Stimulated activated naive CD4-positive, alpha-beta T cell (primary cell): ENCODE measurements at regions not wholly inside any gene's neighbourhood (a gene's known extent, or its start where the extent isn't known, plus 50 kb on each side); places are given as distances from the start of the nearest gene placed in this dataset.

Source experiments
- DNase-seq, 6 experiments: peaks; one replicate each; lab custom pipeline; 2025; lab: John Stamatoyannopoulos, UW

DNA sequence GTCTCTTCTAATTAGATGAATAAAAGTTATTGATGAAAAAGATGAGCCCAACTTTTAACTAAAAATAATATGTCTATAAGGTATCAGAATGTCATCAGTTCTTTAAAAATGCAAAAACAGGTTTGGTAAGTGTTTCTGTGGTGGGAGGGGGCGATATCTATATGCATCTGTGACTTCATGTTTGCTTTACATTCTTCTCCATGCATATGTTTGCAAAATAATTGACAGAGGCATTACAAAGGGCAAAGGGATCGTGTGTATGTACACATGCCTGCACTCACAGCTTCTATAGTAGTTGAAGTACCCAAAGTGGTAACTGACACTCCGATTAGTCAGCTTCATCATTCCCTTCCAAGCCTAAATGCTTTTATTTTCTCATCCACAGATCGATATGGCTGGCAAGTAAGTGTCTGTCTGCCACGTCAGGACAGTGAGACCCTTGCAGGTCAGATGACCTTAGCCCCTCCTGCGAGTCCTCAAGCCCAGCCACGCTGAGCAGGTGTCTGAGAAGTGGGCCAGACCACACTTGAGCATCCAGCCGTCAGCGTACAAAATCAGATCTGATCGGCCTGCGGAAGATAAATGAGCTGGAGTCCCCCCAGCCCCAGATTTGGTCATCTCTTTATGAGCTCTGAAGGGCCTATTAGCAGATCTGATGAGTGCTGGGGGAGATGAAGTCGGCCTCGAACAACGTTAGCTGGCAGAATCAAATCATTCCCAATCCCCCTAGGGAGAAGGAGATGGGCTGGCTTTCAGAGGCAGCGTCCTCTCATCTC is 369.1 kb downstream of the MAFB start:
- no peak for DNase-seq

DNA sequence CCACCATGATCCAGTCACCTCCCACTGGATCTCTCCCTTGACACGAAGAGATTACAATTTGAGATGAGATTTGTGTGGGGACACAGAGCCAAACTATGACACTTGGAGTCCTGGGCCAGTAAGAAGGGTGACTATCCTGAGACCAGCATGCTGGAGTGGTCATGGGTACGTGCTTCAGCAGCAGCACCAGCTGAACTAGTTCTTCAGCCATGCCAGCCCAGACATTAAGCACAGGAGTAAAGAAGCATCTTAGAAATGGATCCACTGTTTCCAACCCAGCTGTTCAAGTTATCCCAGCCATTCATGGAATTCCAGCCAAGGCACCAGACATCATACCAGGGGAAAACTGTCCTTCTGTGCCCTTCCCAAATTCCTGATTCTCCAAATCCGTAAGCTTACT is 370.0 kb downstream of the MAFB start:
- DNase-seq = no peak

DNA sequence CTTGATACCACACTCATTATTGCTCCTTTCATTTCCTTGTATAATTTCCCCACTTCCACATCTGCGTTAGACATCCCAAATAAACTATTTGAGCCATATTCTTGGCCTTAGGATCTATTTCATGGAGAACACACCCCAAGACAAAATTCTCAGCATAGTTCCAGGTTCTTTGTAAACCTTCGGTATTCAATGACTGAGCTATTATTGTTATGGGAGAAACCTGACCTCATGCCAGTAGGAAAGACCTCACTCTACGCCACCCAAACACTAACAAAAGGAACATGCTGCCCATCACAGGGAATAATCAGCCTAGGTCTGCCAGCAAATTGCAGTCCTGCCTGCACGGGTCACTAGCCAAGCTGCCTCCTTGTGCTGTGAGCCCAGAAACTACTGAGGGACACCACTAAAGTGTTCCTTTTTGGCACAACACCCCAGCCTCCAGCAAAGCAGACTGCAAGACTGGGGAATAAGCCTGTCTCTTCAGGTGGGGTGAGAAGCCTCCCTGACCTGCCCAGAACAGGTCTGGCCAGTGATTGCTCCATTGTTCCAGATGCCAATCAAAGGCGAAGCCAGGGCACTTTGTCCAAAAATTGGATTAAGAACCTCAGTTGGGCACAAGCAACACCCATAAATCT is 371.8 kb downstream of the MAFB start:
- no peak for DNase-seq

DNA sequence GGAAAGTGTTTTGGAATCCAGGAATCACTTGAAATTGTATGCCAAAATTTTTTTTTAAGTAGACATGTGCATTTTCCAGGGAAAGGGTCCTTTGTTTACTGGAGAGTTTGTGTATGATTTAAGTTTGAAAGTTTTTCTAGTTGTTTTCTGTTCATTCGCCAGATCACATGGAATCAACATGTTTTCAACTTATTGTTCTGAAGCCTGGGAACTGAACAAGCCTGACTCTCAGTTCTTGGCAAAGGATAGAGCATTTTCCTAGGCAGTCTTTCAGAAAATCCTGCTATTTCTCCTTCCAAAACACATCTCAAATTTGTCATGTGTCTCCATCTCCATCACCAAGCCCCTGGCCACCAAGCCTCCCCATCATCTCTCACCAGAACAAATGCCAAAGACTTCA is 374.8 kb downstream of the MAFB start:
- DNase-seq = no peak

DNA sequence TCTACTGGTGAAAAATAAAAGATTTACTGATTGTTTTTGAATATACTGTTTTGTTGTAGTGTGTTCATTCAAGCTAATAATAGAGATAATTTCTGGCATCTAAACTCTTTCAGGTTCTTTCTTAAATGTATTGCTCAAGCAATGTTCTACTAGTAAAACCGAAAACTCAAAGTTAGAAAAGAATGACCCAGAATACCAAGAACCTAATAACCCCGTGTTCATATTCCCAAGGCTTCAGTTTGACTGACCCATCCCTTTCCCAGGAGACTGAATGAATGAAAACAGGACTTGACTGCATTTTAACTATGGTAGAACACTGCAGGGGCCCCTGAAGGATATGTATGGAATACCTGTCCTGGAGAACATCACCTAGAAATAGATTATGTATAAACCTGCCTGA is 375.3 kb downstream of the MAFB start:
- no peak for DNase-seq

DNA sequence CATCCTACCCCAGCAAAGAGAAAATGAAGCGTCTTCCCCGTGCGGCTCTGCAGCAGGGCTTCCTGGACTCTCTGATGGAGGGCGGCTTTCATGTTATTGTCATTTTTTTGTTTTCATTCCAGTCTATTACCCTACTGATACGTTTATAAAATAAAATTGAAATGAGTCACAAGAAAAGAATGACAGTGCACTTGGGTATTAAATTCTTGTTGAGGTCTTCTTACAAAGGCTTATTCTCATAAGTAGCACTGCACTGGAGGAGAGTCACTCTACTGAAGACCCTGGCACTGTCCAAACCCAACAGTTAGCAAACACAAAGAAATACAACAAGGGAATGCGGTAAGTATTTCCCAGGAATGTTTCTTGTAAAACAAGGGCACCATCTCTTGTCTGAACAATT is 379.3 kb downstream of the MAFB start:
- no peak for DNase-seq

DNA sequence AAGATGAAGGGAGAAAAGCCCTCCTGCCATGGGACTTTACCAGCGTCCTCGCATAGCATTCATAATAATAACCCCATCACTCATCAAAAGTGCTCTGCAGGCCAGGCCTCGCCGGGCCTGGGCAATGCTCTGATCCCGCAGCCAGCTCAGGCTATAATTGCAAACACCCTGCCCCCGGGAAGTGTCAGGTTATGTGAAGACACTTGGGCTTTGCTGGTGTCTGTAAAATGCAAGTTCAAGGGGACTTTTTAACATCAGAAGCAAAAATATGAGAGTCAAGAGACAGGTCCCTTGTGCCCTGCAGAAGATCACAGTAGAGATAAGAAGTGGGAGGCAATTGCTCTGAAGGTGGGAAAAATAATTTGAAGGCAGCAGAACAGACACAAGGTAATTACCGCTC is 381.0 kb downstream of the MAFB start:
- no peak for DNase-seq

DNA sequence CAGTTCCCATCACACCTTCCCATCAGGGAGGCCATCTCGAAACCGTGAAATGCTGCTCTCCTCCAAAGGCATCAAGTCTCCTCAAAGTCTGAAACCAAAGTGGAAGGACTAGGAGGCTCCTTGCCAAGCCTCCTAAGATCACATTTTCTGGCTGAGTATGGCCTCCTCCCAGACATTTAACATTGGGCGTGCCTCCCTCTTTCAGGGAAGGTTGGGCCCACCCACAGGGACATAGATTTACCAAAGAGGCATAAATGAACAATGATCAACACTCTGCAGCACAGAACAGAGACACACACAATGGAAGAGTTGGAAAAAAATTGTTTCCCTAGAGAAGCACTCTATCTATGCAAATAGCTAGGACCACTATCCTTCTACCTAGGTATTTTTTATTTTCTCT is 381.8 kb downstream of the MAFB start:
- DNase-seq = no peak

DNA sequence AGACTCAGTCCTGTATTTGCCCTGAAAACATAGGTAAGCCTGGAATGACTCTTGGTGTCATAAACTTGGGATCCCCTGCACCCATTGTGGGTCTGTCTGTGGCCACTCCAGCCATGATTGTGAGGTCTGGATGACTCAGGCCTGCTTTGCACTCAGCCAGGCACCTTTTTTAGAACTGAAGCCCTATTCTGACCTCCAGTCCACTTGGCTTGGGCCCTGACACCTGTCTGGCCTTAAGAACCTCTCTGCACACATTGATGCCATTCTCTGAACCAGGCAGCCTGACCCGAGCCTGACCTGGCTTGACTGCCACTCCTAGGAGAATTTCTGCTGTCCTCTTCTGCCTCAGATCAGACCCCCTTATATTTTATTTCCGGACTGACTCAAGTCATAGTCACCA is 383.7 kb downstream of the MAFB start:
- no peak for DNase-seq

DNA sequence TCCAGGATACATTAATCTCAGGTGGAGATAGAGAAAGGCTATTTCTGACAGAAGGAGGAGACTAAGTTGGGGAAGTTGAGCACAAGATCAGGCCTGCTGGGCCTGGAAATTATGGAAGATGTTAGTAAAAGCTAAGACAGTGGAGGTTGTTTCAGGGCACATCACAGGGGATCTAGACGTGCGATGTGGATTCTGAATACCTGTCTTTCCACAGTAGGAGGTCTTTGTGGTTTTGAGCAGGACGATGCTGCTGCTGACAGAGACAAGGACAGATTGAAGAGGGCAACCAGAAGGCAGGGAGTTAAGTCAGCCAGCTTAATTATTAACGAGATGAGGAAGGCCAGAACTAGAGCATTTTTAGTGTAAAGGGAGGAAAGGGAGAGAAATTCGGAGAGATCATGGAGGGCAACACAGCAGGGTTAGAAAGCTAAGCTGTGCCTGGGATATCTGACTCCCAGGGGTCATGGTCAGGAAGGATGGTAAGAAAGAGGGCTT is 384.9 kb downstream of the MAFB start:
- no peak for DNase-seq

DNA sequence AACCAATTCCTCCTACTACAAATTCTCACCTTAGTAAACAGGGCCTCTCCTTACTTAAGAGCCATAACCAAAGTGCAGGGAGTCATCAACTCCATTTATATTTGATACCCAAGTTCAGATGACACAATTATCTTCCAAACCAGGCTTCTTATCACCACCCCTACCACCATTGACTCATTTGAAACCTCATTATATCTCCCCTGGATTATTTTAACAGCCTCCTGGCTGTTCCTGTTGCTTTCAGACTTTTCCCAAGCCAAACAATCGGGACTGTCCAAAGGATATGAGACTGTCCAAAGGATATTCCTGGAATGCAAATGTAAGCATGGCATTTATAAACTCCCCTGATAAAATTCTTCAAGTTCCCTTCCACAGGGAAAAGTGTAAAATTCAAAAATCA is 394.3 kb downstream of the MAFB start:
- DNase-seq = no peak

DNA sequence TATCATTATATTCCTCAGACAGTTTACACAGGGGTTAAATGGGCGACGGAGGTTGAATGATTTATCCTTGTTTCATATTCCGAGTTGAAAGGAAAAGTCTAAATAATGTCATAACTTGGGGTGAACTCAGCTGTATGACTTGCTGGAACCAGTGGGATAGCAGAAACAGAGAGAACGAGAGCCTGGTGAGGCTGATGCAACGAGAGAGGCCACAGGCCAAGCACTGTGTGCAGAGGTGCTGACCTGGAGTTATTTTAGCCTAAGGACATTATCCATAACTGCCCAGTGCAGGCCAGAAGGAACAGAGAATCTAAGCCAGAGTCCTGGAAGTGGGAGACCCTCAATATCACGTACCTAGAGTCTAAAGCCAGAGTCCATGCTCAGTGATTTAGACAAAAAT is 394.9 kb downstream of the MAFB start:
- DNase-seq = no peak

DNA sequence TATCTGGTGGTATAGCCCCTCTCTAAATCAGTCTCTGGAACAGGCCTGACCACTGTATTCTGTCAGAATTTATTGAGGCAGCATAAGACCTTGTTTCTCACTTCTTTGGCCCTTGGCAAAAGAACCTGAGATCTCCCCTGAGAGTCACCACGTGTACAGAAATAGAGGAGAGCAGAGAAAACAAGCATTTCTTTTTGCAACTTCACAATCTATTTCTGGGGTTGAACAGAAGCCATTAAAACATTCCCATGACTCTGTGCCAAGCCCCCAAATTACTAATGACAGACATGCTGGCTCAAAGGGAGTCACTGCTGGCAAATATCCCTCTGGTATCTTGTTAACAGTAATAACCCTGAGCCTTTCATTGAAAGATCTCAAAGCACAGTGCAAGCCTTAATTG is 395.3 kb downstream of the MAFB start:
- DNase-seq = no peak

DNA sequence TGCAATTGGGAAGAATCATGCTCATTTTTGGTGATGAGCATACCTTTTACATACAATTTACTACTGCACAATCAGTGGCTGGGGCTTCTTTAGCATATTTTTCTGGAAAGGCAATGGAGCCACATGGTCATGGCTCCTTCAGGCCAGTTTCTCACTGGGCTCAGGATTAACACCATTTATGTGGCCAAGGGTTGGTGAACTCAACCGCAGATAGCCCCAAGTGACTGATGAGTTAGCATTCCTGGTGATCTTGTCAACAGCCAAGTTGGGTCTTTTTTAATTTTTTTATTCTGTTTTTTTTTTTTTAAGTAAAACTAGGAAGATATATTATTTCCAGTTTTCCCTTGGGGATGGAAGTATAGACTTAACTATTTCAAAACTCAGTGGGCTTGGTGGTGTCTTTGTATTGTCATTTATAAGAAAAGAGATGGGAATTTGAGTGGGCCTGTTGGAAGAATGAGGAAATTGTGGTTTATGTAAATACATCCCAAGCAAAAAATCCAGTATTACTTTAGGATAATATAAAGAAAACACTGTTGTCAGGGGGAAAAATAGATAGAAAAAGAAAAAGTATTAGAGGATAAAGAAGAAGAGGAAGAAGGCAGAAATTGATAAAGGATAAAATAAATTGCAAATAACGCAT is 397.4 kb downstream of the MAFB start:
- no peak for DNase-seq

DNA sequence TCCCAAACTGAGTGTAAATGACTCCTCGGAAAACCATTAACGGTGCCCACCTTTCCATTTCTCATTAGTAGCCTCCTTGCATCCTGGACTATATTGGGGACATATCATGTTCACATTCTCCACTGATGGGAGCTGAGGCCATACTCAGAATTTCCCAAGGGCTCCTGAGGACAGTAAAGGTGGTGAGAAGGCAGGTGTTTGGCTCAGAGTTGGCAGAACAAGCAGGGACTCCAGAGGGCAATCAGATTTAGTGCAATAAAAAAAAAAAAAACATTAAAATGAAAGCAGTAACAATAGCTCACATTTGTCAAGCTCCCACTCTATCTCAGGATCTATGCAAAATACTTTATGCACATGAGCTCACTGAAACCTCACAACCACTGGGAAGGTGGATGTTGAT is 401.4 kb downstream of the MAFB start:
- no peak for DNase-seq

DNA sequence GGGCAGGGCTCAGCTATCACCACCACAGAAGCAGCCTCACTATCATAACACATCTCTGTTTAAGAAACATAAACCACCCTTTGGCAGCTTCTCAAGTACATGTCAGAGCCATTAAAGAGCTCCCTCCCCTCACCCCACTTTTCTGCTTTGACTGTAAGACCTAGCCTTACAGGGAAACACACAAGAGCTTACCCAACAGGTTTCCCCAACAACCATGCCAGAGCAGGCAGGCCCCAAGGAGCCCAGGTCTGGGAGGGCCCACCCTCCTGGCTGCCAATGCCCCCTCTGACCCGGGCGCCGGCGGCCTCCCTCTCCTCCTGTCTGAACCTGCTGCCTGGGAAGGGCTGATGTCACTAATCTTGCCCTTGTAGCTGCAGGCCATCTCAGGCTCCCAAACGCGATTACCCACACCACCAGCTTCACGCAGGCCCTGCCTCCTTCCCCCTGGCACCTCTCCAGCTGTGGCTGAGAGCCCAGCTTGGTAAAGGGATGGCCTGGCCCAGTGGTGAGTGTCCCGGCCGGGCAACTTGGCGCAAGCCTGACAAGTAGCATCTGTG is 402.0 kb downstream of the MAFB start:
- no peak for DNase-seq

DNA sequence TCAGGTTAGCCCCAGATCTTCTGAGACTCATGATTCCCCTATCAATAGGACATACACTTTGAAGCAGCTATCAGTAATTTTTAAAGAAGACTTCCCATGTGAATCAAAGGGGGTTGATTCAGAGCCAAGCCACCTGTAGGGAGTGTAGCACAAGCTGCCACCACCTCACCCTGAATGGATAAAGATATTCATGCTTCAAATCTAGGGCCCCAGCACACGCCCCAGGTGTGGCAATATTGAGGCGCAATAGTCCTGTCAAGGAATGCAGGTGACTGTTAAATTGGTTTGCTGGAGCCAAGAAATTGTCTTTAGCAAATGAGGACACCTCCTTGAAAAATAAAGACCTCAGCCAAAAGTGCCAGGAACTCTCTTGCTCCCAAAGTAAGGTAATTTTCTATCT is 404.4 kb downstream of the MAFB start:
- DNase-seq = no peak

DNA sequence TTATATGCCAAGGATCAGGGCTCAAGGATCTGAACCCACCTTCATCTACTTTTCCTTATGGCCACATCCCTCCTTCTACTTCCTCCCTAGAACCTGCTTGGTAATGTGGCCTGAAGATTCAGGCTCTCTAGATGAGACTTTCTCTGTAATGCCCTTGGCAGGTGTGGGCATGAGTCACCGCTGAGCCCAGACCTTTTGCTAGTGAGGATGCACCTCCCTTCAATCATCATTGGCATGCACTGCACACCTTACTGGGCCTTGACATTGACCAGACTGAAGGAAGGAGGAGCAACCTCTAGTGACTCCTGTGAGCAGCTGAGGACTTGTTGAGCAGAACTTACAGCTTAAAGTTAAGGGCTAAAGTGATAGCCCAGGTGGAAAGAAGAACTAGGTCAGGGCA is 405.3 kb downstream of the MAFB start:
- no peak for DNase-seq

DNA sequence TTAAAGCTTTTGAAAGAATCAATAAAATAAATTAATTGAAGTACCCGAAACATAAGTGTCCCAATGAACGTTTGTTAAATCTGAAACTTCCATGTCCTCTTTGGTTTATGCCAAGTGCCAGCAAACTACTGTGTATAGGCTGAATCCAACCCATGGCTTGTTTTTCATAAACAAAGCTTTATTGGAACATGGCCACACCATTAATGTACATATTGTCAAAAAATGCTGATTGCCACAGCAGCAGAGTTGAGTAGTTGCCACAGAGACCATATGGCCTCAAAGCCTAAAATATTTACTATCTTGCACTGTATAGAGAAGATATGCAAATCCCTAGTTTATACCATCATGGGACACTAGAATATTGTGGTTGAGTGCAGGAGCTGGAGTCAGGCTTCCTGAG is 406.1 kb downstream of the MAFB start:
- DNase-seq = no peak

DNA sequence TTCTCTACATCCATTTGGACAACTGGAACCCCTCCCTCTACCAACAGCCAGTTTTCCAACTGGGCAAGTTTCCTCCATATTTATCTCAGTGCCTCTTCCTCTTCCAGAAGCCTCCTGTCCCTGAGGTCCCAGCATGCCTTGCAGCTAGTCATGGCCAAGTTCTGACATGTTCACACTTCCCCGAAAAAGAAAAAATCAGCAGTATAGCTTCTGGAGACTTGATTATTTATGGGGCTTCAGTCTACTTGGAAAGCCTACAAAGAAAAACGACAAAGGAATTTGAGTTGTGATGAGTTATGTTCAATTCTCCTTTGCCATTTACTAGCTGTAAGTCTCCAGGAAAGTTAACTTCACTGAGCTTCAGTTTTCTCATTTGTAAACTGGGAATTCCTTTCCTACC is 406.5 kb downstream of the MAFB start:
- DNase-seq = no peak

DNA sequence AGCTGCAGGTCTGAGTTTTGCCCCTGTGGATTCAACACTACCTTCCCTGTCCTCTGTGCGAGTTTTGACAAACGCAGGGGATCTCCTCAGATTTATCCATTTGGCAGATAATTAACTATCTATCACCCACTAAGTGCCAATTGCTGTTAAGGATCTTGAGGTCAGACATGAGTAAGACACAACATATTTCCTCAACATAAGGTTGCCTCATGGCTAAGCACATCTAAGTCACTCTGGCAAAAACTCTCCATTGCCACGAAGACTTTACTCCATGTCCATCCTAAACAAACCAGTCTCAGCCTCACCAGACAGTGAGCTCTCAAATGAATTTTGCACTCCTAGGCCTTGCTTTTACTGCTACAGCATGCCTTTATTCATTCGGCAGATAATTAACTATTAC is 408.4 kb downstream of the MAFB start:
- DNase-seq = no peak

DNA sequence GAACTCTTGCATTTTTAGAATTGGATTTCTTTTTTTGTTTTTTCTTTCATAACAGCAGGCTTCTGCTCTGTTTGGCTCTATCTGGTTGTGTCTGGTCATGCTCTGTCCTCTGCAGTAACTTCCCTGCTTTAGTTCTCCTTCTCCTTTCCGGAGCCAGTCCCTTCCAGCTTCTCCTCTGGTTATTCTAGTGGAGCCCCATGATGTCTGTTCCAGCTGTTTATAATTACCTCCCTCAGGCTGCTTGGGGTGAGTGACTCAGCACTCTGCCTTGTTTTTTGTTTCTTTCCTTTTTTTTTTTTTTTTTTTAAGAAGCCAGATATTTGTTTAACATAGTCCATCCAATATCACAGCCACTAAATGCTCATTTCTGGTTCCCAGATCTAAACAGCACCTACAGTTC is 409.6 kb downstream of the MAFB start:
- no peak for DNase-seq

DNA sequence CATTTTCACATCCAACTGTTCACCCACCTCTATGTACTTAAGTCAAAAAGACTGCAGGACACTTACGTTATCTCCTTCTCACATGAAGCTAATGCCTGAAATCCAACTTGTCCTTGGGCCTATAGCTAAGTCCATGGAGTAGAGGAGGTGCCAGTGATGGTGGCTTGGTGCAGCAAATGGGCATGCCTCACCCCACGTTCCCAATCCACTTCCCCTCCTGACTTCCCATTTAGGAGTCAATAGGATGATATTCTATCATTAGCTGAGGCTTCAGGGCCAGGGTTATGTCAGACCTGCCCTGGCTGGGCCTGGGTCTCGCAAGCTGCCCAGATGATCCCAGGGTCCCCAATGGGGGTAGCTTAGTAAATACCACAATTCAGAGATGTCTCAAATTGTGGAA is 410.4 kb downstream of the MAFB start:
- DNase-seq = no peak
